ENCODE measurements at regions not wholly inside any gene's neighbourhood (a gene's known extent, or its start where the extent isn't known, plus 50 kb on each side); places are given as distances from the start of the nearest gene placed in this dataset.

DNA sequence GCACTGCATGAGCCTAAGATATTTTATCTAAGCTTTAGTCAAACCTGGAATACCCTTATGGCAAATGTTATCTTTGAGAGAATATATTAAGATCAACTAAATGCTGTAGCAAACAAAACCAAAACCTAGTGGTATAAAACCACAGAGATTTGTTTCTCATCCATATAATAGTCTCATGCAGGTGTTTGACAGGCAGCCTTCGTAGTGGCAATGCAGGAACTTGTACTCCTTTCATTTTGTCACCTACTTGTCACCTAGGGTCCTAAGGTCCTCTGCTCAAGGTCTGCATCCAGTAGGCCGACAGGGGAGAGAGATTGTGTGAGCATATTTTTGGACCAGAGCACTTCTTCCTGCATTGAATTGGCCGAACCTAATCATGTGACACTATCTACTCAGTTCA, 352.6 kb downstream of the GPR37 start:
- no peak for DNase-seq

DNA sequence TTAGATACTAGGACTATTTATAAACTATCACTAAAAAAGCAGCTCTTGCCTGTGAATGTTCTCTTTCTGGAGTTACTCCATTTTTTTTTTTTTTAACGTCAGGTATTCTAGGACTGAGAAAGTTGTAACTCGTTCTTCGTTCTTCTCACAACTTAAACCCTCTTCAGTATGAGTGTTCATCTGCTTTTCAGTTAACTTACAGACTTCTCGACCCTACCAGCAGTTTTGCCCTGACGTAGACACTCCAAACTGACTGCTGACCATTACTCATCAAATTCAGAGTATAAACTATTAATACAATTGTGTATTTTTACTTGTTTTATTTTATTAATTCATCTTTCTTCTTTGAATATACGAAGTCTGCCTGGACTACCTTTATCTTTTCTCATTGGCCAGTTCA, 353.1 kb downstream of the GPR37 start:
- DNase-seq: no peak

DNA sequence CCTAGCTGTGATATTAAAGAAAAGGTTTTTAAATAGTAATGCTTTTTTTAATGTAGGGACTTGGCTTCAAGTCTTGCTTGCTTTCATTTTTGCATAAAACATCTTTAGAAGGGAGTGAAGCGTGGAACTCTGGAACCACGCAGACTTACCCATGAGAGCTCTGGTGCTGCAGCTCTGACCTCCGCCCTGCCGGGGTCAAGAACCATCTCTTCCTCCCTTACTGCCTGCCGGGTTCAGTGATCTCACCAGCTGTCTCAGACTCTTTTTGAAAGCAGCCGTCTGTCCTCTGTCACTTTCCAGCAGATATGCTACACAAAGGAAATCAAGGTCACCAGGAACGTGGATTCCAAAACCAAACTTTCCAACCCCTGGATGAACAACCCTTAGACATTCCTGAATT, 353.8 kb downstream of the GPR37 start:
- DNase-seq: no peak

DNA sequence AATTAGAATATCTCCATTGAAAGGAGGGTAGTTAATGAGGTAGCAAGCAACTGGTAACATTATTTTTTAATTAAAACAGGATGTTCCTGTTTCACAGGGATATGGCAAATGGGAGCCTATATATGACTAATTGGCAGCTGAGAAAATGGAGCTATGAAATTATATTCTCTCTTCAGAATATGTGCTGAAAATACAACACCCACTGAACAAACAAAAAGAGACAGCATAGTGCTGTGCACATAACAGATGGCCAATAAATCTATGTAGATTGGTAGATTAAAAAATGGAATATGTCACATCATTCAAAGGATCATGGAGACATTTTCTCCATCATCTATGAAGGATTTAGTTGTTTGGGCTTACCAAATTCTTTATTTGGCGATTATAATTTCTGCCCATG, 362.0 kb downstream of the GPR37 start:
- no peak for DNase-seq

DNA sequence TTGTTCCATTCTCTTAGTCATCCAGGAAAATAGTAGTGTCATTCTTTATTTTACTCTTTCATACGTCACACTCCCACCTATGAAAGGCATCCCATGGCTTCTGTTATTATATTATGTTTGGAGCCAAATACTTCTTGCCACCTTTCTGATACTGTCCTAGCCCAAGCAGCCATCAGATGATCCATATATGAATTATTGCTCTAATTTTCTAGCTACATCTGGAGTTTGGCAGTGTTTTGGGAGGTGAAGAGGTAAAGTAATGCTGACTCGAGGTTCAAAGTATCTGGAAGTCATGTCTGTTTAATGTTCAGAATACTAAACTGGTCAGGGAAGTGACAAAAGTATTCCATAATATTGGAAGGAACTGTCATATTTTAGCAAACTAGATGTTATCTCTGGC, 362.5 kb downstream of the GPR37 start:
- no peak for DNase-seq

DNA sequence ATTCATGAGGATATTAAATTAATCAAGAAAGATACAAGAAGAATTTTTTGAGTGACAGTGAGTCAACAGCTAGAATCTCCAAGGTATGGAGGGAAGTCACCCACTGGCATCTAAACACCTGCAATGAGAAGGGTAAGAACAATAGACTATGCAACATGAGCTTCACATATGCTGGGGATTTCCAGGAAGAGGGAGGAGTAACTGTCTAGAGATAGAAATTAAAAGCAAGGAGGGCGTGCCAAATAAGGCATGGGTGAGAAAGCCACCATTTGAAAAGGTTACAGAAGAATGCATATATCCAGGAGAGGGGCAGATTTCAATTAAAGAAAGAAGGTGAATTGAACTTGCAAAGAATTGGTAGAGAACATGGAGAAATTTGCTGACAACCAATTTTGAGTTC, 365.7 kb downstream of the GPR37 start:
- no peak for DNase-seq

DNA sequence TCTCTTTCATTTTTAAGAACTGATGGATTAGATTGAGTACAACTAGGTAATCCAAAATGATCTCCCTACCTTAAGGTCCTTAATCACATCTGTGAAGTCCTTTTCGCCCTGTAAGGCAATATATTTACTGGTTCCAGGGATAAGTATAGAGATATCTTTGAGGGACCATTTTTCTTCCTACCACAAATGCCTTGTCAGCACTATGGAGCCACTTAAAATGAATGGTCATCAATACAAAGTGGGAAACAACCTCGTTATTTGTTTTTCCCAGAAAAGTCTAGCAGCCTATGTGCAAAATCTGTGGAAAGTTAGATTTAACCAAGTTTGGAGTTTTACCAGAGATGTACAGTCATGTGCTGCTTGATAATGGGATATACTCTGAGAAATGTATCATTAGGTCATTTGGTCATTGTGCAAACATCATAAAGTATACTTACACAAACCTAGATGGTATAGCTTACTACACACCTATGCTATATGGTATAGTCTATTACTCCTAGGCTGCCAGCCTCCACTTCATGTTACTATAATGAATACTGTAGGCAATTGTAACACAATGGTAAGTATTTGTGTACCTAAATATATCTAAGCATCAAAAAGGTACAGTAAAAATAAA, 366.2 kb upstream of the TMEM229A start:
- DNase-seq: no peak

DNA sequence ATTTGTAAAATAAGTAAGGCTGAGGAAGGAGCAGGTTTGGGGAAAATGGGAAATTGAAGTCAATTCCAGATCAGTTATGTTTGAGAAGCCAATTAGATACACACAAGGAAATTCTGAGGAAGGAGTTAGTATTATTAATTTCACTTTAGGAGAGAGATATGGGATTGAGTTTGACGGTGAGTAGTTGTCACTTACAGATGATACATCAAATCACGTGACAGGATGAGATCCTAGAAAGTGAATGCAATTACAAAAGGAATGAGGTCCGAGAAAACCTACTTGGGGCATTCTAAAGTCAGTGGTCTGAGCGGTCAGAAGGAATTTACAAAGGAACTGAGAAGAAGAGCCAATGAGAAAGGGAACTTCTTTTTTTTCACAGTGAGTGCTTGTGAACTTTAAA, 364.3 kb upstream of the TMEM229A start:
- no peak for DNase-seq

DNA sequence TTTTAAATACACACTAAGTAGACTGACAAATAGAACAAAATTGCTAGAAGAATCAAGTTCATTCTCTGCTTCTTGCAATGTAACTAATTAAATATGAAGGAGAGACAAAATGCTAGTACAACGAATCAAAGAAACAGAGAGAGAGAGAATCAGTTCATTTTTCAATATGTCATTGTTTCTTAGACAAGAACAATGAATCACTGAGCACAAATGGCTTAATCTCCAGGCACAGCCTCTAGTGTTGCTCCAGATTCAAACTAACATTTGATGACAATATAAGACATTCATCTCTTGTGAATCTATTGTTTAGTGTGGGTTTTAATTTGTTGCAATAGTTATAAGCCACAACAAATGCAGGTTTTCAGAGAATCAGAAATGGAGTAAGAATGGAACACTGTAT, 357.4 kb upstream of the TMEM229A start:
- DNase-seq: no peak

DNA sequence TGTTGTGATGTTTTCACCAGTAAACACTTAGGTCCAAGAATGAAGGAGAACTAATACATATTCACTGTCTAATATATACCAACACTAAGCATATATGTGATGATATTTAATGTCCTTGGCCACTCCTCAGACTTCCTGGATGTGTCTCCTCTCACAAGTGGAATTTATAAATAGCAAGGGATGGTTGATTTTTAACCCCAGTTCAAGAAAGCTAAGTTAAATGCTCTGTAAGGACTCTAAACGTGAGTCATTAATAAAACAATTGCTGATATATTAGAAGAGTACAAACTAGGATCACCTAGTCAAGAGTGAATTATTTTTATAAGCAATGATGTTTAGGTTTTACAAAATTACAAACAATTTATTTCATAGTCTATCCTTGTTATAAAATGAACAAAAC, 355.9 kb upstream of the TMEM229A start:
- DNase-seq: no peak

DNA sequence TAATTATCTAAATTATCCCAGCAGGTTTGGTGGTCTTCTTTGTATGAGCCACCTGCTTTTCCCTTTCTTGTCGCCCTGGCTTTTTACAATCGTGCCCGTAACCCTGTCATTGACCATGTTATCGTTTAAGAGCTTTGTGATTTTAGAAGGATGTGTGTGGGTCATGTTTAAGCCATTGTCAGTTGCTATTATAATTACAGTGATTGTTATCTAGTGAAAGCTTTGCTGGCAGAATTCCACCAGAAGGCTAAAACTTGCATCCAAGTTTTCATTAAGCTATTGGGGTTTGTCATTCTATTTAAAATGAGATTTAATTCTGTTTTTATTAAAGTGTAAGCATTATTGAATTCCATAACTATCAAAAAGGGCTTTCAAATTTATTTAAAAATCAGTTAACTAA, 354.2 kb upstream of the TMEM229A start:
- no peak for DNase-seq

DNA sequence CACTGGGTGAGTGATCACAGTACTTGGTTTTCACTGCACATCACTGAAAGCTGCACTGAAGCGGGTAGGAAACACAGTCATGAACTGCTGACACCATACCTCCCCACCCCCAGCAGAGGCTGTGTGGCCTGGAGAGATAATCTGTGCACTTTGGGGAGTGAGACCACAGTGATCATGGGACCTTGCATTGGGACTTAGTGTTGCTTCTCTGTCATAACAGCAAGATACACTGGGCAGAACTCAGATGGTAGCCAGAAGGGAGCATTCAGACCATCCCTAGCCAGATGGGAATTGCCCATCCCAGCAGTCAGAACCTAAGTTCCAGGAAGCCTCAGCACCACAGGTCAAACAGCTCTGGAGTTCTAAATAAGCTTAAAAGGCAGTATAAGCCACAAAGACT, 346.4 kb upstream of the TMEM229A start:
- DNase-seq: no peak

DNA sequence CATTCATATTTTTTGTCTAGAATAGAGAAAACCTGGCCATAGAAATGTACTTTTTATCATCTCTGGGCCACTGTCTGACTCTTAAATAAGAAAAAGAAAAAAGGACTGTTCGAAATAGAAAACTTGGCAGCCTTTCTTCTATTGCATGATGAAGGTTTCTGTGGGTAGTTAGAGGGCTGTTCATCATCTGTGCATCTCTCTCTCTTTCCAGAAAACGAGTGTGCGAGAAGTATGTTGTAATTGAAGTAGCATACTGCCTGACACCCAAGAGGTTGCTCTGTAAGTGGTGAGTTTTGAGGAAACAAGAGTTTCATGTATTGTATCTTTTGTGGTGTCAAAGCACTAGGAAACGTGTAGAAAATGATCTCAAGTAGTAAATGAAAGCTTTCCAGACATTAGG, 343.2 kb upstream of the TMEM229A start:
- no peak for DNase-seq

DNA sequence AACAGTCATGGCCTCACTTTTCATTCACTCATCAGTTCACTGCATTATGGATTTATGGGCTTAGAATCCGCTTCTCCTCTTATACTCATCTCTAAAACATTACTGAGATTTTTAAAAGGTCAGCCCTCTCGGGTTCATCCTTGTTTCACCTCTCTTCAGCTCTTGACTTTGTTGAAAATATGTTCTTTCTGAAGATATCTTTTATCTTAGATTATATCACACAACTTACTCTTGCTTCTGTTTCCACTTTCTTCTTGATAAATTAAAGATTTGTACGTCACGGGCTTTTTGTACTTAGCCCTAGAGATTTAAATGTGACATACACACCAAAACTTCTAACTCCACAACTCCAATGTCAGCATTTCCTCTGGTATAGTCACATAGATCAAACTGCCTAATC, 342.5 kb upstream of the TMEM229A start:
- DNase-seq: no peak

DNA sequence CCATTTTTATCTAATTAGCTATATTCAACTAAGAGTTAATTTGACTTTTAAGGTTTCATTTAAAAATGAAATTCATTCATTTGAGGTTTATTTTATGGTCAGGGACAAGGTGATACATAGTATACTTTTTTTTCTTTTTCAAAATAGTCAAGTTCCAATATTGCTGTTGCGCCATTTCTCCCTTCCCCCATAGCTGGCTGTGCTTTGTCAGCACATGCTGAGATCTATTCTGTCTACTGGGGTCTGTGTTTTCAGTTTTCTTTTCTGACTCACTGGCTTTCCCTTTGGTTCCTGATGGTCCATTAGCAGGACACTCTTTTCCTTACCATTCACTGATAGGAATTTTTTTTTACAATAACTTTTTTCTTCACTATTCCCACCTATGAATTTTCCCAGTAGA, 336.4 kb upstream of the TMEM229A start:
- DNase-seq: no peak

DNA sequence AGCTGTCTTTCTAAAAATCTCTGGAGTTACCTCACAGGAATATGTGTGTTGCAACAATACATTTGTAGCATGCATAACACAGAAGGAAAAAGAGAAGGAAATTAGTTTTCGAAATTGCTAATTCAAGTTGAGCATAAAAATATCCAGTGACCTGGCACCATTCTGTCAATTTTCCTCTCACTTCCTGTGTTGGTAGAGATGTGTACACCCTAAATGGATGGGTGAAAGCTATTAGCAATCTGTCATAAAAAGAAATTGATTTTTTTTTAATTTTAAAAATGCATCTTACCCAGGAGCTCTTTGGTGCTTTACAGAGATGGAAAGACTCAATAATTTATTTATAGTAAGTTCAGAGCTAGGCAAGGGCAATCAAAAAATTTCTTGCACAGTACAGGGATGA, 333.3 kb upstream of the TMEM229A start:
- DNase-seq: no peak

DNA sequence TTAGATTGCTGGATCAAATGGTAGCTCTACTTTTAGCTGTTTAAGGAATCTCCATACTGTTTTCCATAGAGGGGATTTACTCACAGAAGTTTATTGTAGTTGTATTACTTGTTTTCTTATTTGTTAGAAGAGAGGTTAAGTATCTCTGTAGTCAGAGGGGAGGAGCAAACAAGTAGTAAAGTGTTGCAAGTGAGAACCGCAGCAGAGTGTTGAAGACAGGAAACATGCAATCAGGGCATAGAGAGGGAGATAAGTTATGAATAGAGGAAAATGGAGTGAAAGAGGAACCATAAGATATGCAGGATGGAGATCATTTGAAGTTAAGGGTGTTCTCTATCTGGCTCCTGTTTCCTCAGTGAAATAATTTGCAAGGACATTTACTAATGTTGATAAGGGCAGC, 331.4 kb upstream of the TMEM229A start:
- no peak for DNase-seq

DNA sequence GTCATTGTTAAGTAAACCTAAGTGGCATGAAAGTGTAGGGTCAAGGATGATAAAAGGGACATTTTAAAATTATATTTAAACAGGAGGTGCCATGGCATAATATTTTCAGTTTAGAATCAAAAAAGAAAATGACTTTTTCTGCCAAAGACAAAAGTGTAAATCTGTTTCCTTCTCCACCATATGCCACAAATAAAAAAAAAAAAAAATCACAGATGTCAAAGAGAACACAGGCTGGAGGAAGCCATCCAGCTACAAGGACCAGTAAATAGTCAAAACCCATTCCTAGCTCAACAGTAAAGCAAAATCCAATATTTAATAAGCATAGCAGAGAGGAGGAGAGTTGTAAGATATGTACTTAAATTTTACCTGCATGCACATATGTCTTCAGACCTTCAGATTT, 321.3 kb upstream of the TMEM229A start:
- DNase-seq: no peak

DNA sequence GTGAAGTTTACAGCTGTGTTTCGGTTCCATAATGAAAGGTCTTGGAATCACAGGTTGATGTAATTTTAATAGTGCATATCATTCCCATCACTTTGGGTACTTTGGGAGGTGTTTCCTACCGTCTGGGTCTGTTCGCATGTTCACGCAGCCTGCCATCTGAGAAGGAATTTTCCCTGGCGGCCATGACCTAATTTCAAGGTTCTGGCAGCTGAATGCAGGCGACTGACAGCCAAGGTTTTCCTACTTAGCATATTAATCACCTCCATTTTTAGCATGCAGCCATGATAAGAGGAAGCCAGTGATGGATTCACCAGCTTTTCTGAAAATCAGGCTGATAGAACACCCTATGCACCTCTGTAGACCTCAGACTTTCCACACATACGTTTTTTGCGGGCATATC, 319.1 kb upstream of the TMEM229A start:
- no peak for DNase-seq

DNA sequence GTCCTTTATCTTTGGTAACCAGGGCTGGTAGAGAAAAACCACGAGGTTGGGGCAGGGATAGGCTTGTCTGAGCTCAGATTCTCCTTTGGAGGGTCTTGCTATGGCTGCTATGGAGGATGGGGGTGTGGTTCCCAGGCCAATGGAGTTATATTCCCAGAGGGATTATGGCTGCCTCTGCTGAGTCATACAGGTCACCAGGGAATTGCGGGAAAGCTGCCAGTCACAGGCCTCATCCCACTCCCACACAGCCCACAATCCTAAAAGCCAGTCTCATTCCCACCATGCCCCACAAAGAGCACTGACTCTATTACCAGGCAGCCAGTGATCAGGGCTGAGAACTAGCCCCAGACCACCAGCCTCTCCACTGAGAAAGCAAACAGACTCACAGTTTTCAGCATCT, 316.6 kb upstream of the TMEM229A start:
- no peak for DNase-seq

DNA sequence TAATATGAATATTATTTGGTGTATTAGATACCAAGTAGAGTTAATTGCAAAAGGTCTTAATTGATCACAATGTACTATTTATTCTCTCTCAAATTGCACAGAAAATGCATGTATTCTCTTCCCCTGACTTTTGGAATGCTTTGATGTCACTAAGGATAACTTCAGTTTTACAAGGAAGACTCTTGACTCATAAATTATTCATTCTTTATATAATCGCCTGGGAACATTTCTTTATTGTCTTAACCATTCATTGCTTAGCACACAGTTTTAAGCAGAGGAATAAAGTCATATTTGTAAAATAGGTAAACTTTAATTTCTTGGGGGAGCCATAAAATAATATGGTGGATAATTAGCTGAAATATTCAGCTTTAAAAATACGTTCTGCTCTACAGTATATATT, 306.0 kb upstream of the TMEM229A start:
- DNase-seq: no peak

DNA sequence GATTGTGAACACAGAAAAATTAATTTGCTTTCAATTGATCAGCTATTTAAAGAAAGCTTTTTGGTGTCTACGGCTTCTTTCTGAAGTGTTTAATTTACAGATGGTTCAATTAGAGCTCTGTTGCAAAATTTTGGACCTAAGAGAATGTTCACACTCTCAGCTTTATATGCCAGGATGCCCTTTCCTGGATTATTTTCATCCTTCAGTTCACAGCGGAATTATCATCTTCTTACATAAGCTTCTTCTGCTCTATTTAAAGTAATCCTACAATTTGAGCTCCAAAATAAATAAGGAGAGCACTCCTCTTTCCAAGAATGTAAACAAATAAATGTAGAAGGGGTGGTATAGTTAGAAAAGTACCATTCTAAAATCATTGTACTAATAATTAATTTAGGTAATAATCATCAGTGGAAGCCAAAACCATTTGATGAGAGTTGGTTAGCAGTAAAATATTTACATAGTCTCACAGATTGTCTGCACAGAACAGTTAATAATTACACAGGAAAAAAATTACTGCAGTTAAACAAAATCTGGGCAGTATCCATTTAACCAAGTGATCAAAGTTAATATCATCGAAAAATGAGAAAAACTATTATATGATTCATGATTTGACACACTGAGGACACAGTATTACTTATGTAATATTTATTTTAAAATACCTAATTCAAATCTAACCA, 298.0 kb upstream of the TMEM229A start:
- DNase-seq: no peak

DNA sequence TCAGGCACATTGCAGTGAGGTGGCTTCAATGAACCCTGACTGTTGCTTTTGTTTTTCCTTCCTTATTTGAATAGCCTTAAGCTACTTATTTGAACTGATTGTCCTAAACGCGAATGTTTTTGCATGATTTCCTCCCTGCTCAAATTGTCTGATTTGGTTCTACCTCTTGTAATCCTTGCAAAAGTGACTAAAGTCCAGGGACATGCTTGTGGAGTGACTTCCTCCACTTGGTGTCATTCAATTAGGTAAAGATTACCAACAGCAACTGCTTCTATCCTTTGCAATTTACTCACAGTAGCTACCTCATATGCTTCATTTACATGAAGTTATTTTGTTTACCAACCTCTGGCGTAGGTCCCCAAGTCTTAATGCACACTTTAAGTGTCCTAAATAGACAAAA, 295.9 kb upstream of the TMEM229A start:
- DNase-seq: no peak

DNA sequence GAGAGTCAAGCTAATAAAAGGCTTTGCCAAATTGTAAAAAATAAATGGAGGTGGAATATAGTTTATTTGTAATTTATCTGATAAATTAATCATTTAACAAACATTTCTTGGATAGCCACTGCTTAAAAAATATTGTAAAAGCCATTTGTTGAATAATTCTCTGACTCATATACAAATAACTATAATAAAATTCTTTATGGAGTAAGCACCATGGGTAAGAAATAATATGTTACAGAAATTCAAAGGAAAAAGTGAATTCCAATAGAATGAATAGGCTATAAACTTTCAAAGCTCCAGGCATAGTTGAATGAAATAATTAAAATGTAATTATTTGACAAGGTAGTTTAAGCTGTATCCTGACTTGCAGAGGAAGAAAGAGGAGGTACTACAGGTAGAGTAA, 291.4 kb upstream of the TMEM229A start:
- no peak for DNase-seq

DNA sequence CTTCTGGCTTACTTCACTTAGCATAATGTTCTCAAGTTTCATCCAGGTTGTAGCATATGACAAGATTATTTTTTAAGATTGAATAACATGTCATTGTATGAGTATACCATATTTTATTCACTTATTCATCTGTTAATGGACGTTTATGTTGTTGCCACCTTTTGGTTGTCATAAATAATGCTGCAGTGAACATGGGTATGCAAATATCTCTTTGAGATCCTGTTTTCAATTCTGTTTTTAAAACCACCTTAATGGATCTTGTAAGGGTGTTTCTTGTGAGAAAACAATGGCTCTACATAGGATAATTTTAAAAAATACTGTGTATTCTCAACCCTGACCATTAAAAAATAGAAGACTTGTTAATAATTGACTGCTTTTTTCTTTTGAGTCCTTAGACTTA, 290.7 kb upstream of the TMEM229A start:
- no peak for DNase-seq
